ENCODE measurements at regions not wholly inside any gene's neighbourhood (a gene's known extent, or its start where the extent isn't known, plus 50 kb on each side); places are given as distances from the start of the nearest gene placed in this dataset.
A peak's percentile ranks its signal among the peaks of the same experiment; 100 is the strongest.

- DNase-seq (ENCODE audit: low spot score) = no peak
Observed at GRCh38 chr1:53378061-53378460, 50.2 kb upstream of the LRP8 start.

GRCh38 chr1:53378932-53379661 is 51.2 kb upstream of the LRP8 start:
- no peak for DNase-seq (ENCODE audit: low spot score)

- DNase-seq (ENCODE audit: low spot score) = no peak
Observed at GRCh38 chr1:53379662-53380002, 51.8 kb upstream of the LRP8 start.

GRCh38 chr1:53380296-53380695 is 52.4 kb upstream of the LRP8 start:
- DNase-seq (ENCODE audit: low spot score) = no peak

GRCh38 chr1:53381790-53382401 is 54.0 kb upstream of the LRP8 start:
- peak; percentile 38 for DNase-seq (ENCODE audit: low spot score)

- DNase-seq (ENCODE audit: low spot score) = no peak
Observed at GRCh38 chr1:53383136-53383870, 55.4 kb upstream of the LRP8 start.

- DNase-seq (ENCODE audit: low spot score) = no peak
Observed at GRCh38 chr1:53384796-53385195, 56.9 kb upstream of the LRP8 start.

GRCh38 chr1:53385276-53386225 is 57.7 kb upstream of the LRP8 start:
- no peak for DNase-seq (ENCODE audit: low spot score)

GRCh38 chr1:53388963-53389362 is 61.1 kb upstream of the LRP8 start:
- no peak for DNase-seq (ENCODE audit: low spot score)

- no peak for DNase-seq (ENCODE audit: low spot score)
Observed at GRCh38 chr1:53390261-53390660, 62.4 kb upstream of the LRP8 start.

GRCh38 chr1:53390736-53391135 is 62.9 kb upstream of the LRP8 start:
- DNase-seq (ENCODE audit: low spot score) = no peak

GRCh38 chr1:53391296-53391695 is 63.4 kb upstream of the LRP8 start:
- DNase-seq (ENCODE audit: low spot score) = no peak

GRCh38 chr1:53391982-53392381 is 64.1 kb upstream of the LRP8 start:
- no peak for DNase-seq (ENCODE audit: low spot score)

GRCh38 chr1:53392460-53392859 is 64.6 kb upstream of the LRP8 start:
- DNase-seq (ENCODE audit: low spot score) = no peak

- peak; percentile 92 for DNase-seq (ENCODE audit: low spot score)
Observed at GRCh38 chr1:53393325-53393792, 65.5 kb upstream of the LRP8 start.

GRCh38 chr1:53394306-53394705 is 64.9 kb upstream of the DMRTB1 start:
- no peak for DNase-seq (ENCODE audit: low spot score)

GRCh38 chr1:53395671-53396215 is 63.5 kb upstream of the DMRTB1 start:
- DNase-seq (ENCODE audit: low spot score) = no peak

GRCh38 chr1:53396573-53397268 is 62.5 kb upstream of the DMRTB1 start:
- no peak for DNase-seq (ENCODE audit: low spot score)

- no peak for DNase-seq (ENCODE audit: low spot score)
Observed at GRCh38 chr1:53398091-53398490, 61.1 kb upstream of the DMRTB1 start.

- DNase-seq (ENCODE audit: low spot score) = no peak
Observed at GRCh38 chr1:53398576-53399365, 60.4 kb upstream of the DMRTB1 start.
